IMR-90 (cell line): ENCODE measurements at regions not wholly inside any gene's neighbourhood (a gene's known extent, or its start where the extent isn't known, plus 50 kb on each side); places are given as distances from the start of the nearest gene placed in this dataset.

ENCODE experiments used
- ATAC-seq: fragments of 200-7000 bp; cut with Tn5 transposase; 2 replicates; pipeline ENCODE4 v1.9.1; 2020; ENCODE audit warnings: low read depth, mild to moderate bottlenecking, moderate library complexity
- BruUV-seq: library from RNA; stranded (reverse); fragments of 400-500 nt; replicated peaks from 2 replicates; lab custom pipeline; 2021; lab: Mats Ljungman, UMichigan
- CTCF ChIA-PET: fragments of 300-600 bp; formaldehyde crosslinking; extraction: SDS; loops from one replicate; lab custom pipeline; 2021; ENCODE audit warnings: antibody characterized with exemption; lab: Yijun Ruan, JAX
- POLR2A ChIA-PET: fragments of 300-600 bp; sonication (Branson Sonifier 250); formaldehyde crosslinking; loops from one replicate; lab custom pipeline; 2022; ENCODE audit warnings: antibody characterized with exemption; ENCODE audit not compliant: unreplicated experiment; lab: Charles Lee
- DNase-seq: peaks from one replicate; pipeline ENCODE4 v3.0.0; 2013
- H2AFZ ChIP-seq: replicated peaks from 2 replicates; pipeline ENCODE3; 2013; ENCODE audit warnings: low read length, mild to moderate bottlenecking; ENCODE audit not compliant: poor library complexity
- H2AK5ac ChIP-seq: 2 replicates; pipeline ENCODE4 v1.6.1; 2013; ENCODE audit warnings: low read depth, low read length, inconsistent platforms
- H2AK9ac ChIP-seq: replicated peaks from 2 replicates; pipeline ENCODE3; 2013; ENCODE audit warnings: mild to moderate bottlenecking, low read depth, low read length, moderate library complexity; ENCODE audit not compliant: poor library complexity
- H2BK120ac ChIP-seq: 2 replicates; pipeline ENCODE4 v1.6.1; 2013; ENCODE audit warnings: low read depth, low read length, inconsistent platforms
- H2BK15ac ChIP-seq: 3 replicates; pipeline ENCODE4 v1.6.1; 2013; ENCODE audit warnings: low read depth, low read length, inconsistent platforms
- H2BK20ac ChIP-seq: 2 replicates; pipeline ENCODE4 v1.6.1; 2013; ENCODE audit warnings: low read depth, mild to moderate bottlenecking, inconsistent platforms, low read length, moderate library complexity
- H2BK5ac ChIP-seq: 2 replicates; pipeline ENCODE4 v1.6.1; 2013; ENCODE audit warnings: mild to moderate bottlenecking, low read depth, low read length, inconsistent platforms; ENCODE audit not compliant: poor library complexity, severe bottlenecking
- H3K14ac ChIP-seq: replicated peaks from 2 replicates; pipeline ENCODE4 v1.6.1; 2013; ENCODE audit warnings: low read depth, low read length, inconsistent platforms
- H3K18ac ChIP-seq: 2 replicates; pipeline ENCODE4 v1.6.1; 2013; ENCODE audit warnings: low read depth, low read length, control low read depth
- H3K23ac ChIP-seq: 2 replicates; pipeline ENCODE4 v1.6.1; 2013; ENCODE audit warnings: low read depth, low read length, inconsistent platforms
- H3K27ac ChIP-seq: 2 replicates; pipeline ENCODE4 v1.5.1; 2013; ENCODE audit warnings: mild to moderate bottlenecking, control low read depth, low read length; ENCODE audit not compliant: insufficient read depth
- H3K27me3 ChIP-seq: 2 replicates; pipeline ENCODE4 v1.6.1; 2013; ENCODE audit warnings: low read length; ENCODE audit not compliant: control insufficient read depth, insufficient read depth
- H3K36me3 ChIP-seq: 2 replicates; pipeline ENCODE4 v1.6.1; 2013; ENCODE audit warnings: low read length, mixed read lengths; ENCODE audit not compliant: control insufficient read depth, insufficient read depth
- H3K4ac ChIP-seq: 2 replicates; pipeline ENCODE4 v1.6.1; 2013; ENCODE audit warnings: low read depth, low read length, inconsistent platforms
- H3K4me1 ChIP-seq: 2 replicates; pipeline ENCODE4 v1.6.1; 2013; ENCODE audit warnings: low read length, mixed read lengths; ENCODE audit not compliant: control insufficient read depth, insufficient read depth
- H3K4me2 ChIP-seq: 2 replicates; pipeline ENCODE4 v1.6.1; 2013; ENCODE audit warnings: low read depth, mild to moderate bottlenecking, control low read depth, low read length, moderate library complexity
- H3K4me3 ChIP-seq: 2 replicates; pipeline ENCODE4 v1.5.1; 2013; ENCODE audit warnings: low read depth, mild to moderate bottlenecking, control low read depth, low read length, moderate library complexity; ENCODE audit not compliant: insufficient read depth
- H3K56ac ChIP-seq: 2 replicates; pipeline ENCODE4 v1.6.1; 2013; ENCODE audit warnings: low read length, inconsistent platforms; ENCODE audit not compliant: insufficient read depth; ENCODE audit errors: extremely low read depth
- H3K79me1 ChIP-seq, 2 experiments: 2 replicates each; pipeline ENCODE4 v1.6.1; 2013; ENCODE audit warnings: low read length in 2 of 2, inconsistent platforms in 1 of 2, low read depth in 1 of 2
- H3K9ac ChIP-seq: 2 replicates; pipeline ENCODE4 v1.6.1; 2013; ENCODE audit warnings: low read depth, low read length, control low read depth
- H3K9me1 ChIP-seq: 2 replicates; pipeline ENCODE4 v1.6.1; 2013; ENCODE audit warnings: low read length, inconsistent platforms; ENCODE audit not compliant: insufficient read depth
- H3K9me3 ChIP-seq: 2 replicates; pipeline ENCODE4 v1.6.1; 2013; ENCODE audit warnings: low read length; ENCODE audit not compliant: control insufficient read depth, insufficient read depth
- H4K20me1 ChIP-seq: 2 replicates; pipeline ENCODE4 v1.6.1; 2013; ENCODE audit warnings: low read length, inconsistent platforms; ENCODE audit not compliant: insufficient read depth
- H4K5ac ChIP-seq: 2 replicates; pipeline ENCODE4 v1.6.1; 2013; ENCODE audit warnings: mild to moderate bottlenecking, low read depth, low read length, control low read depth
- H4K8ac ChIP-seq, 2 experiments: 2 replicates each; pipeline ENCODE4 v1.6.1; 2013; ENCODE audit warnings: low read depth in 2 of 2, low read length in 2 of 2, control low read depth in 1 of 2, inconsistent platforms in 1 of 2
- H4K91ac ChIP-seq: 2 replicates; pipeline ENCODE4 v1.6.1; 2013; ENCODE audit warnings: low read depth, low read length, inconsistent platforms; ENCODE audit not compliant: insufficient read depth
- BHLHE40 ChIP-seq: fragments of 150-350 bp; IDR thresholded peaks from 2 replicates; pipeline ENCODE4 v1.6.1; 2016; ENCODE audit warnings: mild to moderate bottlenecking, low read depth, low read length
- CEBPB ChIP-seq: IDR thresholded peaks from 2 replicates; pipeline ENCODE4 v1.6.1; 2012; ENCODE audit warnings: low read depth, low read length, improper control_type of control experiment
- CTCF ChIP-seq: conservative IDR thresholded peaks from 2 replicates; pipeline ENCODE4 v1.5.1; 2012; ENCODE audit warnings: mild to moderate bottlenecking, low read depth, low read length, improper control_type of control experiment
- ELK1 ChIP-seq: fragments of 150-350 bp; IDR thresholded peaks from 2 replicates; pipeline ENCODE4 v1.6.1; 2016; ENCODE audit warnings: low read depth, mild to moderate bottlenecking, low read length, moderate library complexity, borderline replicate concordance
- MAFK ChIP-seq: IDR thresholded peaks from 2 replicates; pipeline ENCODE4 v1.6.1; 2012; ENCODE audit warnings: low read depth, low read length, improper control_type of control experiment
- MXI1 ChIP-seq: IDR thresholded peaks from 2 replicates; pipeline ENCODE4 v1.6.1; 2012; ENCODE audit warnings: low read depth, mild to moderate bottlenecking, low read length, moderate library complexity, borderline replicate concordance
- NFE2L2 ChIP-seq: fragments of 150-350 bp; IDR thresholded peaks from 2 replicates; pipeline ENCODE4 v1.6.1; 2016; ENCODE audit warnings: low read depth, mild to moderate bottlenecking, low read length
- SMC3 ChIP-seq: fragments of 150-350 bp; IDR thresholded peaks from 2 replicates; pipeline ENCODE4 v1.6.1; 2016; ENCODE audit warnings: low read depth, mild to moderate bottlenecking, antibody characterized with exemption, low read length, moderate library complexity
- USF2 ChIP-seq: fragments of 150-350 bp; IDR thresholded peaks from 2 replicates; pipeline ENCODE4 v1.6.1; 2017; ENCODE audit warnings: mild to moderate bottlenecking, antibody characterized with exemption, low read length, low read depth
- WGBS, 2 experiments: methylation state at CpG; one replicate each; pipeline versions ENCODE4 v1.1.5 to v1.1.7; 2013; ENCODE audit warnings: missing lambda C conversion rate in 2 of 2; ENCODE audit not compliant: insufficient read length in 1 of 2; ENCODE audit errors: extremely low coverage in 2 of 2; 5-methylcytosine and 5-hydroxymethylcytosine counted together
- dilution Hi-C: fragments of 300-500 bp; cut with HindIII; formaldehyde crosslinking; loops from one replicate; pipeline ENCODE4 v1.14.3; 2018; ENCODE audit warnings: low sequenced_read_pairs; ENCODE audit not compliant: unreplicated experiment
- in situ Hi-C: fragments of 300-500 bp; cut with MboI; formaldehyde crosslinking; loops from 3 replicates; pipeline ENCODE4 v1.14.3; 2019; ENCODE audit warnings: low sequenced_read_pairs, inconsistent platforms, mixed read lengths
- intact Hi-C: fragments of 100-400 bp; cut with micrococcal nuclease; formaldehyde crosslinking; loops from 2 replicates; pipeline ENCODE4 v1.10.0; 2022

- H2AFZ ChIP-seq: peak overlapping the region; percentile 34
- H3K56ac ChIP-seq: no peak overlapping the region
- H3K23ac ChIP-seq: no peak overlapping the region
- no peaks in the 10 kb centered on the region for H3K9me3 ChIP-seq
- no peaks in the 10 kb centered on the region for H3K79me1 ChIP-seq
- dilution Hi-C loops (no loop called here), intact Hi-C loops (no loop called here), in situ Hi-C loops (no loop called here)
- peaks cover 5% of the 10 kb centered on the region for H3K4me1 ChIP-seq
- H2BK5ac ChIP-seq: no peak overlapping the region
- no peak overlapping the region for H4K5ac ChIP-seq
- TF ChIP-seq MXI1 (no peak), USF2 (0 out of 2 replicates have a peak, but pooled peaks have one; percentile 14), ELK1 (no peak), SMC3 (no peak), NFE2L2 (no peak), BHLHE40 (no peak), CTCF (no peak), CEBPB (no peak), MAFK (no peak)
- peak; percentile 38; the same call in 1 of the 2 replicates for ATAC-seq
- H3K9ac ChIP-seq: no peak overlapping the region
- no peaks in the 10 kb centered on the region for H3K36me3 ChIP-seq
- H4K8ac ChIP-seq: no peak overlapping the region
- H4K91ac ChIP-seq: no peak overlapping the region
- CTCF ChIA-PET: interaction anchor here (0.9 kb wide), 1 partner anchor 11 kb away, joined by 3 read pairs; no protein-coding TSS in a partner anchor
- no peak overlapping the region for H3K18ac ChIP-seq
- no peak overlapping the region for H3K14ac ChIP-seq
- no peak overlapping the region for H3K4me3 ChIP-seq
- H4K20me1 ChIP-seq: peaks cover 8% of the 10 kb centered on the region; the same call in 1 of the 2 replicates
- no peak for DNase-seq
- no TSS peak for BruUV-seq
- 0 out of 3 replicates have a peak overlapping the region, but pooled peaks have one; percentile 21 for H2BK15ac ChIP-seq
- no peak overlapping the region for H3K27ac ChIP-seq
- POLR2A ChIA-PET: interaction anchor here (0.5 kb wide), 1 partner anchor 79 kb away, joined by 4 read pairs; no protein-coding TSS in a partner anchor
- H2BK20ac ChIP-seq: peak overlapping the region; percentile 66
- no peak overlapping the region for H3K4me2 ChIP-seq
- H3K9me1 ChIP-seq: peaks cover 5% of the 10 kb centered on the region; the same call in 1 of the 2 replicates
- no peak overlapping the region for H2BK120ac ChIP-seq
- no peak overlapping the region; the same call in 1 of the 2 replicates for H3K4ac ChIP-seq
- H3K27me3 ChIP-seq: peaks cover 21% of the 10 kb centered on the region
- H2AK5ac ChIP-seq: peak overlapping the region; percentile 3
- WGBS, 2 experiments: 100% methylated on average over 2 of the region's 5 CpGs; no CpG with 5 or more reads in 1 of the 2 experiments
- no peak overlapping the region for H2AK9ac ChIP-seq
These were observed 74.7 kb upstream of the PHF21B start for GRCh38 chr22:45084400-45084920.
